HEK293 (cell line): ENCODE measurements at regions not wholly inside any gene's neighbourhood (a gene's known extent, or its start where the extent isn't known, plus 50 kb on each side); places are given as distances from the start of the nearest gene placed in this dataset.

Source experiments
- BCL11A ChIP-seq: fragments of 450-650 bp; formaldehyde crosslinking; IDR thresholded peaks from 2 replicates; pipeline ENCODE4 v1.5.1; 2016; ENCODE audit warnings: low read depth, missing biosample characterization, missing genetic modification characterization
- CTCF ChIP-seq: fragments of 450-650 bp; formaldehyde crosslinking; IDR thresholded peaks from 2 replicates; pipeline ENCODE4 v1.5.1; 2016; ENCODE audit warnings: missing biosample characterization, missing genetic modification characterization
- KLF9 ChIP-seq: fragments of 450-650 bp; formaldehyde crosslinking; IDR thresholded peaks from 2 replicates; pipeline ENCODE4 v1.5.1; 2016; ENCODE audit warnings: missing biosample characterization, missing genetic modification characterization, low read depth
- PRDM1 ChIP-seq: fragments of 450-650 bp; formaldehyde crosslinking; IDR thresholded peaks from 2 replicates; pipeline ENCODE4; 2016; ENCODE audit warnings: missing biosample characterization, missing genetic modification characterization
- SP2 ChIP-seq: fragments of 450-650 bp; formaldehyde crosslinking; IDR thresholded peaks from 2 replicates; pipeline ENCODE4 v1.5.1; 2016; ENCODE audit warnings: missing biosample characterization, missing genetic modification characterization
- TCF7L2 ChIP-seq: IDR thresholded peaks from 2 replicates; pipeline ENCODE4 v1.6.1; 2011; ENCODE audit warnings: low read depth, mild to moderate bottlenecking, inconsistent platforms, low read length, moderate library complexity, borderline replicate concordance
- ZBTB1 ChIP-seq: fragments of 450-650 bp; formaldehyde crosslinking; IDR thresholded peaks from 2 replicates; pipeline ENCODE4 v1.5.1; 2016; ENCODE audit warnings: missing biosample characterization, missing genetic modification characterization
- ZBTB7A ChIP-seq: fragments of 450-650 bp; formaldehyde crosslinking; IDR thresholded peaks from 2 replicates; pipeline ENCODE4 v1.5.1; 2016; ENCODE audit warnings: low read depth, missing biosample characterization, missing genetic modification characterization
- ZFP3 ChIP-seq: fragments of 450-650 bp; formaldehyde crosslinking; IDR thresholded peaks from 2 replicates; pipeline ENCODE4 v1.5.1; 2016; ENCODE audit warnings: low read depth, missing biosample characterization, missing genetic modification characterization
- ZFP41 ChIP-seq: fragments of 450-650 bp; formaldehyde crosslinking; IDR thresholded peaks from 2 replicates; pipeline ENCODE4 v1.5.1; 2016; ENCODE audit warnings: missing biosample characterization, missing genetic modification characterization, borderline replicate concordance
- ZNF184 ChIP-seq: fragments of 450-650 bp; IDR thresholded peaks from 2 replicates; pipeline ENCODE4 v1.5.1; 2018; ENCODE audit warnings: missing biosample characterization, mild to moderate bottlenecking, missing genetic modification characterization
- ZNF274 ChIP-seq, 2 experiments: fragments of 200-500 bp in 1 of 2; fragments of 450-650 bp in 1 of 2; sonication (Bioruptor generic) in 1 of 2; formaldehyde crosslinking in 1 of 2; IDR thresholded peaks; 2 replicates each; pipeline versions ENCODE4 v1.5.1 to v1.6.1; 2014 to 2016; ENCODE audit warnings: borderline replicate concordance in 1 of 2, inconsistent platforms in 1 of 2, low read length in 1 of 2, missing biosample characterization in 1 of 2, missing genetic modification characterization in 1 of 2
- ZNF792 ChIP-seq: fragments of 450-650 bp; formaldehyde crosslinking; IDR thresholded peaks from 2 replicates; pipeline ENCODE4 v1.5.1; 2016; ENCODE audit warnings: missing biosample characterization, missing genetic modification characterization

- TF ChIP-seq CTCF (tag by site-specific recombination), result no peak
- TF ChIP-seq PRDM1, result no peak
- no peak for TF ChIP-seq ZBTB7A (tag by site-specific recombination)
- no peak for TF ChIP-seq ZFP3 (tag by site-specific recombination)
- no peak for TF ChIP-seq BCL11A (tag by site-specific recombination)
- TF ChIP-seq ZFP41 (tag by site-specific recombination), result no peak
- no peak for TF ChIP-seq ZNF274 (IDR thresholded peaks at IDR 0.05; ENCODE audit: low read length)
- TF ChIP-seq ZNF274 (tag by site-specific recombination; IDR thresholded peaks at IDR 0.05; ENCODE audit: borderline replicate concordance), result no peak
- TF ChIP-seq ZNF792, result no peak
- TF ChIP-seq SP2 (tag by site-specific recombination), result no peak
- TF ChIP-seq KLF9 (tag by site-specific recombination), result no peak
- no peak for TF ChIP-seq TCF7L2
- TF ChIP-seq ZBTB1, result no peak
- TF ChIP-seq ZNF184 (tag by site-specific recombination), result no peak
These were observed 371.4 kb downstream of the PSAT1 start for GRCh38 chr9:78668148-78668832.
